ENCODE measurements at regions not wholly inside any gene's neighbourhood (a gene's known extent, or its start where the extent isn't known, plus 50 kb on each side); places are given as distances from the start of the nearest gene placed in this dataset.

GRCh38 chr15:31237043-31237324, 89.7 kb upstream of the KLF13 start:
- no peak for TF ChIP-seq CTCF (conservative IDR thresholded peaks at IDR 0.05; ENCODE audit: control insufficient read depth, insufficient read depth, low read depth, low read length)
- DNase-seq (ENCODE audit: low read depth), result no peak
- H3K4me3 ChIP-seq (ENCODE audit: control insufficient read depth, low read depth, low read length), result no peak overlapping the region

- no peak for TF ChIP-seq CTCF (conservative IDR thresholded peaks at IDR 0.05; ENCODE audit: control insufficient read depth, insufficient read depth, low read depth, low read length)
- no peak for DNase-seq (ENCODE audit: low read depth)
- H3K4me3 ChIP-seq (ENCODE audit: control insufficient read depth, low read depth, low read length), result no peak overlapping the region
Measured at GRCh38 chr15:31238906-31239305, 87.7 kb upstream of the KLF13 start.

GRCh38 chr15:31239409-31239808, 87.2 kb upstream of the KLF13 start:
- DNase-seq (ENCODE audit: low read depth), result no peak
- no peak for TF ChIP-seq CTCF (conservative IDR thresholded peaks at IDR 0.05; ENCODE audit: control insufficient read depth, insufficient read depth, low read depth, low read length)

DNA sequence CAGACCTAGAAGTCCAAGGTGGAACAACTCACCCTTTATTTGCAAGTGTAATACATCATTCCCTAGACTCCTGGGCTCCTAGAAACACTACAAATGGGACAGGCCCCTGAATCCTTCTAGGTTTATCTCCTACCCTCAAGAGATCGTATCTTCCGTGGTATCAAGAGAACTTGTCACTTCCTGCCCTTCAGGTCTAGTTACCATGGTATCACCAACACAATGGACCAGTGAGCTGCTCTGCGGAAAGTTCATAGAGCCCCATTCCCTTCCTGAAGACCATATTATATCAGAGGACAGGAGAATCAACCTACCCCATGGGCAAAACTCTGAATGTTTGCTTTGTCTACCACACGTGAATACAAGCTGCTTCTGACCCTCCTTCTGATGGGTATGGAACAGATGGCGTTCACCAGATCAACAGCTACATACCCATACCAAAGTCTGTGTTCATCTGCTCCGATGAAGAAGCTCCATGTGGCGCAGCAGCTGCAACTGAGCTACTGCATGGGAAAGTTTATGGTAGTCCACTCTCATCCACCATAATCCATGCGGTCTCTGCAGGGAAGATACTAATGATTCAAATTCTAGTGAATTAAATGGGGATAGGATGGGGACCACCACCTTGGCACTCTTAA, 84.6 kb upstream of the KLF13 start:
- TF ChIP-seq CTCF (conservative IDR thresholded peaks at IDR 0.05; ENCODE audit: control insufficient read depth, insufficient read depth, low read depth, low read length), result no peak
- H3K4me3 ChIP-seq (ENCODE audit: control insufficient read depth, low read depth, low read length), result no peak overlapping the region
- no peak for DNase-seq (ENCODE audit: low read depth)

More at GRCh38 chr15:31239409-31239808, 87.2 kb upstream of the KLF13 start:
- H3K4me3 ChIP-seq (ENCODE audit: control insufficient read depth, low read depth, low read length), result no peak overlapping the region

GRCh38 chr15:31243895-31244294, 82.7 kb upstream of the KLF13 start:
- no peak for DNase-seq (ENCODE audit: low read depth)
- no peak overlapping the region for H3K4me3 ChIP-seq (ENCODE audit: control insufficient read depth, low read depth, low read length)
- TF ChIP-seq CTCF (conservative IDR thresholded peaks at IDR 0.05; ENCODE audit: control insufficient read depth, insufficient read depth, low read depth, low read length), result no peak

DNA sequence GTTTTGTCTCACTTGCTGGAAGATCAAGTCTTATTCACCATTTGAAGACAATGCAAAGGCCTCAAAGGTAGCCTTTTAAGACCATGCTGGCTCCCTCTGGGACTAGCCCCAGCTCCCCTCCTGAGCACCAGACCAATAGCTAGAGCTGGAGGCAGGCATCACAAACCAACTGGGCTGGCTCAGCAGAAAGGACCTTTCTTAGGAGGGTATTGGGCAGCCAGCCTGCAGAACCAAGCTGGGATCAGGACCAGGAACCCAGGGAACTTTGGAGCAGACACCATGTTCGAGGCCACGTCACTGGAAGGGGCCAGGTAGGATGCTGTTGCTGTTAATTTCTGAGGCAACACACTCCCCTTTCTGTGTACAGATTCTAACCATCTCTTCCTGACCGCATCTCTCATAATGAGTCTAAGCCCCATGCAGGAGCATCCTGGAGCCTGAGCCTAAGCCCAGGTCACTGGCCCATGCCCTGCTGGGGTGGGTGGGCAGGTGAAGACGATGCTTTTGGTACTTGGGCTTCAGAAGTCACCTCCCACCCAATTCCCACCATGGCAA, 81.4 kb upstream of the KLF13 start:
- no peak for DNase-seq (ENCODE audit: low read depth)
- no peak overlapping the region for H3K4me3 ChIP-seq (ENCODE audit: control insufficient read depth, low read depth, low read length)
- no peak for TF ChIP-seq CTCF (conservative IDR thresholded peaks at IDR 0.05; ENCODE audit: control insufficient read depth, insufficient read depth, low read depth, low read length)

- no peak overlapping the region for H3K4me3 ChIP-seq (ENCODE audit: control insufficient read depth, low read depth, low read length)
- no peak for DNase-seq (ENCODE audit: low read depth)
- no peak for TF ChIP-seq CTCF (conservative IDR thresholded peaks at IDR 0.05; ENCODE audit: control insufficient read depth, insufficient read depth, low read depth, low read length)
Measured at GRCh38 chr15:31245756-31246155, 80.9 kb upstream of the KLF13 start.

All from fibroblast of mammary gland (primary cell).